ENCODE measurements at regions not wholly inside any gene's neighbourhood (a gene's known extent, or its start where the extent isn't known, plus 50 kb on each side); places are given as distances from the start of the nearest gene placed in this dataset.

GRCh38 chr1:218166268-218166945 lies 118.7 kb upstream of the RRP15 start:
- TF ChIP-seq CTCF (IDR thresholded peaks at IDR 0.05) (no peak), POLR2A (IDR thresholded peaks at IDR 0.05) (no peak)
